Astrocyte (in vitro differentiated cells and primary cell): ENCODE measurements at regions not wholly inside any gene's neighbourhood (a gene's known extent, or its start where the extent isn't known, plus 50 kb on each side); places are given as distances from the start of the nearest gene placed in this dataset.

ENCODE experiments used
- CTCF ChIP-seq: IDR thresholded peaks from 2 replicates; pipeline ENCODE4 v1.5.1; 2011; ENCODE audit warnings: low read depth, mild to moderate bottlenecking, inconsistent platforms, low read length, moderate library complexity; ENCODE audit not compliant: insufficient read depth
- EZH2 ChIP-seq: IDR thresholded peaks from 2 replicates; pipeline ENCODE4 v1.6.1; 2012; ENCODE audit warnings: mild to moderate bottlenecking, low read length, inconsistent platforms; ENCODE audit not compliant: insufficient read depth

GRCh38 chr6:15989397-15989796 is 139.5 kb upstream of the MYLIP start:
- no peak for TF ChIP-seq CTCF
- TF ChIP-seq EZH2: no peak
